RWPE1 (cell line): ENCODE measurements at regions not wholly inside any gene's neighbourhood (a gene's known extent, or its start where the extent isn't known, plus 50 kb on each side); places are given as distances from the start of the nearest gene placed in this dataset.

Source experiments
- CTCF ChIA-PET: fragments of 350-600 bp; sonication (Branson Sonifier 250); formaldehyde crosslinking; extraction: SDS; loops from one replicate; lab custom pipeline; 2021; lab: Yijun Ruan, JAX
- POLR2A ChIA-PET: fragments of 400-600 bp; formaldehyde crosslinking; extraction: SDS; loops from one replicate; lab custom pipeline; 2020; ENCODE audit warnings: antibody characterized with exemption; ENCODE audit not compliant: low non-redundant PET; lab: Yijun Ruan, JAX
- DNase-seq: peaks from one replicate; pipeline ENCODE4 v3.0.0; 2012; ENCODE audit warnings: low spot score
- H3K27ac ChIP-seq: fragments of 450-650 bp; 2 replicates; pipeline ENCODE4 v1.5.1; 2017
- TF ChIP-seq, protein P1 (sequence below): fragments of 450-650 bp; conservative IDR thresholded peaks from 2 replicates; pipeline ENCODE4 v1.5.1; 2017; ENCODE audit warnings: low read depth, mild to moderate bottlenecking

GRCh38 chr10:130489891-130490290, 353.7 kb downstream of the GLRX3 start:
- H3K27ac ChIP-seq = no peak overlapping the region
- TF ChIP-seq, protein P1, sequence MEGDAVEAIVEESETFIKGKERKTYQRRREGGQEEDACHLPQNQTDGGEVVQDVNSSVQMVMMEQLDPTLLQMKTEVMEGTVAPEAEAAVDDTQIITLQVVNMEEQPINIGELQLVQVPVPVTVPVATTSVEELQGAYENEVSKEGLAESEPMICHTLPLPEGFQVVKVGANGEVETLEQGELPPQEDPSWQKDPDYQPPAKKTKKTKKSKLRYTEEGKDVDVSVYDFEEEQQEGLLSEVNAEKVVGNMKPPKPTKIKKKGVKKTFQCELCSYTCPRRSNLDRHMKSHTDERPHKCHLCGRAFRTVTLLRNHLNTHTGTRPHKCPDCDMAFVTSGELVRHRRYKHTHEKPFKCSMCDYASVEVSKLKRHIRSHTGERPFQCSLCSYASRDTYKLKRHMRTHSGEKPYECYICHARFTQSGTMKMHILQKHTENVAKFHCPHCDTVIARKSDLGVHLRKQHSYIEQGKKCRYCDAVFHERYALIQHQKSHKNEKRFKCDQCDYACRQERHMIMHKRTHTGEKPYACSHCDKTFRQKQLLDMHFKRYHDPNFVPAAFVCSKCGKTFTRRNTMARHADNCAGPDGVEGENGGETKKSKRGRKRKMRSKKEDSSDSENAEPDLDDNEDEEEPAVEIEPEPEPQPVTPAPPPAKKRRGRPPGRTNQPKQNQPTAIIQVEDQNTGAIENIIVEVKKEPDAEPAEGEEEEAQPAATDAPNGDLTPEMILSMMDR = no peak
- CTCF ChIA-PET = no interaction called here
- no peak for DNase-seq
- POLR2A ChIA-PET = no interaction called here

DNA sequence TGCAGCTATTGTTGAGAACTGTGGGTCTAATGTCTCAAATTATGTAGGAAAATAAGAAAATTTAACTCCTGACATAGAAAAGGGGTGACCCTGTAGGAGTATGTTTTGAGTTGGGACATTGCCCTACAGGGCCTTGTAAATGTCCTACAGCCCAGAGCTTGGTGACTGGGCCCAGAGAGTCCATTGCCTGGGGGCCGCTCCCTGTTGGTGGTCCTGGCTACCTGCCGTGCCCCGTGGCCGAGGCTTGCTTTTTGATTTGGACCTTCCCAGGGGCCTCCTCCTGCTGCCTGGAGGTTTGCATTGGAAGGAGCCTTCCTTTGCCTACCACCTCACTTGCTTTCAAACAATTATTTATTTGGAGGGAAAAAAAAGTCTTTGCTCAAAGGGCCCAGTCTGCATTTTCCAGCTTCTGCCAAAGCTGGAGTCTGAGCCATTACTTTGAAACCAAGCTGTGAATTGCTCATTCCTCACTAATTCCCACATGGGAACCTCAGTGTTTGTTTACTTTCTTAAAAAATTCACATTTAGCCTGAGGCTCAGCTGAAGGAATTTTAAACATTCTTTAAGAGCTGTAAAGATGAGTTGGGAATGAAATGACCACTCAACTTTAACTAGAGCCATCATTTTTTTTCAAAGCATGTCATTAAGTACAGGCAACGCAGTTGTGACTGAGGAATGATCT, 355.0 kb downstream of the GLRX3 start:
- TF ChIP-seq, protein P1 = no peak
- ChIA-PET POLR2A (no interaction called here), CTCF (no interaction called here)
- DNase-seq = no peak
- no peak overlapping the region for H3K27ac ChIP-seq

GRCh38 chr10:130491693-130492050, 355.5 kb downstream of the GLRX3 start:
- TF ChIP-seq, protein P1 = no peak
- ChIA-PET POLR2A (no interaction called here), CTCF (no interaction called here)
- no peak for DNase-seq
- H3K27ac ChIP-seq = no peak overlapping the region

DNA sequence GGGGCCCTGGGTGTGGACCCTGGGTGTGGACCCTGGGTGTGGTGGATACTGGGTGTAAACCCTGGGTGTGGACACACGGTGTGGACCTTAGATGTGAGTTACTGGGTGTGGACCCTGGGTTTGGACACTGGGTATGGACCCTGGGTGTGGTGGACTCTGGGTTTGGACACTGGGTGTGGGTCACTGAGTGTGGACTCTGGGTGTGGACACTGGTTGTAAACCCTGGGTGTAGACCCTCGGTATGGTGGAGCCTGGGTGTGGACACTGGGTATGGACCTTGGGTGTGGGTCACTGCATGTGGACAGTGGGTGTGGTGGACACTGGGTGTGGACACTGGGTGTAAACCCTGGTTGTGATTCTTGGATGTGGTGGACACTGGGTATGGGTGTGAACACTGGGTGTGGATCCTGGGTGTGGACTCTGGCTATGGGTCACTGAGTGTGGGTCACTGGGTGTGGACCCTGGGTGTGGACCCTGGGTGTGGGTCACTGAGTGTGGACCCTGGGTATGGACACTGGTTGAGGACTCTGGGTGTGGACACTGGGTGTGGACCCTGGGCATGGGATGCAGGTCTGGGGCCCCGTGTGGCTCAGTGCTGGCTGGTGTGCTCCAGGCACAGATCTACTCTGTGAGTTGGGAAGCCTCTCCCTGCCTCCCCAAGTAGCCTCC, 356.2 kb downstream of the GLRX3 start:
- ChIA-PET POLR2A (no interaction called here), CTCF (interaction anchor here (0.6 kb wide), 1 partner anchor 734 kb away, joined by 3 read pairs; no protein-coding TSS in a partner anchor)
- TF ChIP-seq, protein P1 = no peak
- no peak for DNase-seq
- H3K27ac ChIP-seq = 0 out of 2 replicates have a peak overlapping the region, but pooled peaks have one; percentile 14

DNA sequence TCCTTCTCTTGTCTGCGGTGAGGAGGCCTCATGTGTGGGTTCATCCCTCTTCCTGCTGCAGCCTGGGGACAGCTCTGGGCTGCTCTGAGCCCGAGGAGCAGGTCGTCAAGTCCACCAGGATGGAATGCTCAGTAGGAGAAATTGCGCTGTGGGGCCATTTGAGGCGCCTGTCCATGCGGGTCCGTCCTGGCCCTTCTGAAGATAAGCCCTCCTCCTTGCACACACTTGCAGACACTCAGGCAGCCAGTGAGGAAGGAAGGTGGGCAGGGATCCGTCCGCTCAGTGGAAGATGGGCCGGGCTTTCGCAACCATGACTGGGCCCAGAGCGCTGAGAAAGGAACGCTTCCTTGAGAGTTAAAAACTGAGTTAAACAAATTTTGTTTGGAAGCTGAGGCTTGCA, 356.8 kb downstream of the GLRX3 start:
- ChIA-PET POLR2A (no interaction called here), CTCF (no interaction called here)
- TF ChIP-seq, protein P1 = no peak
- DNase-seq = no peak
- H3K27ac ChIP-seq = no peak overlapping the region

DNA sequence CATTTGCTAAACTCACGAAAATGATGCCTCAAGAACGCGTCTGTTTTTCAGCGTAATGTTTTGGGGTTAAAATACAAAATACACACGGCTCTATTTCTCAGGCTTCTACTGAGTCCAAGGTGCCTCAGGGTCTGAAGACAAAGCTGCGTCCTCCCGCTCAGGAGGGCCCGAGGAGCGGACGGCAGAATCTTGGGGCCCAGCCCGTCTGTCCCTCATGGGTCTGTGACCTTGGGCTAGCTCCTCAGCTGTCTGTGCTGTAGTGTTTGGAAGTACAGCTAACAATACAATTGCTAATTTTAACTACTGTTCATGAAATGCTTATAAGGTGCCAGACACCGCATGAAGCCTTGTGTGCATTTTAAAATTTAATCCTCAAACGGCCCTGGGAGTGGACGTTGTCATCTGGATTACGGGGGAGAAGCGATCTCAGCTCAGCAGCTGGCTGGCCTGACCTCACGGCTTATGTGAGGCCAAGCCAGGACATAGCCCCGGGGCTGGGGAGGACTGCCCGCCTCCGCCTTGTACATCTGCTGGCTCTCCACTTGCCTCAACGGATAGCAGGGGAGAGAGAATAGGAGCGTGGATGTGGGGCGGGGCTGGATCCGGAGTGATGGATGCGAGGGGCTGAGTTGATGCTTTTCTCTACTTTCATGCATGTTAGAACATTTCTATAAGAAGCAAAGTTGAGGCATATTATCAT, 357.4 kb downstream of the GLRX3 start:
- TF ChIP-seq, protein P1 = no peak
- ChIA-PET POLR2A (no interaction called here), CTCF (no interaction called here)
- H3K27ac ChIP-seq = no peak overlapping the region
- DNase-seq = no peak
